ENCODE measurements at regions not wholly inside any gene's neighbourhood (a gene's known extent, or its start where the extent isn't known, plus 50 kb on each side); places are given as distances from the start of the nearest gene placed in this dataset.
"Not testable (repeated sequence)": the region's sequence is repeated elsewhere in the genome, so short reads cannot be mapped to it uniquely, and the experiment has no call there.

DNA sequence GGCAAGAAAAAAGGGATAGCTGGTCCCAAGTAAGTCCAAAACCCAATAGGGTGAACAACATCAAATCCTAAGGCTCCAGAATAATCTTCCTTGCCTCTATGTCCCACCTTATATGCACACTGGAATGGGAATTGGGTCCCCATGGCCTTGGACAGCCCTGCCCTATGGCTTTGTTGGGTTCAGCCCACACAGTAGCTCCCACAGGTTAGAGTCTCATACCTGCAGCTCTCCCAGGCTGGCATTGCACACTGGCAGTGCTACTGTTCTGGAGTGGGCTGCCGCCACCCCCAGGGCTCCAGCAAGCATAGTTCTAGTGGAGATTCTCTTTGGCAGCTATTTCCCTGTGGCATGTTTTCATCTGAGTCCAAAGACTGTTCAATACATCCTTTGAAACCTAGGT, 352.4 kb upstream of the CLEC14A start:
- no peak for DNase-seq
- Histone ChIP-seq H3K27me3 (ENCODE audit: control insufficient read depth, insufficient read depth, low read length) (no peaks in the 10 kb centered on the region; the same call in 1 of the 2 replicates), H3K4me3 (ENCODE audit: insufficient read depth, low read depth, low read length) (no peak overlapping the region), H3K36me3 (replicated peaks; ENCODE audit: control insufficient read depth, insufficient read depth, low read length) (no peaks in the 10 kb centered on the region)

DNA sequence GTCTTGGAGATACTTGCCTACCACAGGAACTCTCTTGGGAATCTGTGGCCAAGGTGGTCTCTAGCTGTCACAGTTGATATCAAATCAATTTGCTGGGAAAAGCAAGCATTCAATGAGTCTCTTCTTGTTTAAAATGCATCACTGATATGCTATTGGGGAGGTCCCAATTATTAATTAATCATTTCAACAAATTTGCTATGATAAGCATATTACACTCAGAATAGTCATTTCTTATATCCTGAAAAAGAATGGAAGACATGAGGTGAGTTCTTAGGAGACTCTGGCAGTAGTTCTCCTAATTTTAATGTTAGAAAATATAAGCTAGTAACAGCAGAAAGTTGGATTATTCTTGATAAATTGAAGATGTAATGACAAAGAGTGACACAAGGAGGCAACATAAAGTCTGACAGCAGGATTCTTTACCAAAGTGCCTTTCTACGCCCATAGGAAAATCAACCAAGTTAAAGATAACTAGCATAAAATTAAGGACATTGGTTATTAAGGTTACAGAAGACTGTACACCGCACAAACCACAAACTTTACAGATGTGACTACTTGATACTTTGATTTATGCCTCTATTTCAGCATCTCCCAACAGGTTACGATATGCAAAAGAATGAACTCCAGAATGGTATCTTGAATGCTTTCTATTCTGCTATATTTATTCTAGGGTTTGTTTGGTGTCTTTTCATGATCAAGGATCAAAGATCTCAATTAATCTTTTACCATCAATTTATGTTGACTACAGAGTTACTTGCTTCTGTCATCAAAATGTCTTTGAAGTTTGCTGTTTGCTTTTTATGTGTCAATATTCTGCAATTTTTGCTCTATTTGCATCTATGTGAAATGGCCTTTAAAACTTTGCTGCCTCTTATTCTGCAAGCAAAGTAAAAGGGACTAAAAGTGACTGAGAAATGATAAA, 349.6 kb upstream of the CLEC14A start:
- no peaks in the 10 kb centered on the region for H3K36me3 ChIP-seq (replicated peaks; ENCODE audit: control insufficient read depth, insufficient read depth, low read length)
- no peaks in the 10 kb centered on the region; the same call in 1 of the 2 replicates for H3K27me3 ChIP-seq (ENCODE audit: control insufficient read depth, insufficient read depth, low read length)
- no peak for DNase-seq
- no peak overlapping the region for H3K4me3 ChIP-seq (ENCODE audit: insufficient read depth, low read depth, low read length)

DNA sequence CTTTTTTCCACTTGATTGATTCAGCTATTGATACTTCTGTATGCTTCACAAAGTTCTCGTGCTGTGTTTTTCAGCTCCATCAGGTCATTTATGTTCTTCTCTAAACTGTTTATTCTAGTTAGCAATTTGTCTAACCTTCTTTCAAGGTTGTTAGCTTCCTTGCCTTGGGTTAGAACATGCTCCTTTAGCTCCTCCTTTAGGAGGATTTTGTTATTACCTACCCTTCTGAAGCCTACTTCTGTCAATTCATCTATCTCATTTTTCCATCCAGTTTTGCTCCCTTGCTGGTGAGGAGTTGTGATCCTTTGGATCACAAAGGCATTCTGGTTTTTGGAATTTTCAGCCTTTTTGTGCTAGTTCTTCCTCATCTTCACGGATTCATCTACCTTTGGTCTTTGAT, 344.7 kb upstream of the CLEC14A start:
- not testable (repeated sequence) for DNase-seq; H3K4me3 ChIP-seq (ENCODE audit: insufficient read depth, low read depth, low read length); H3K27me3 ChIP-seq (ENCODE audit: control insufficient read depth, insufficient read depth, low read length); H3K36me3 ChIP-seq (replicated peaks; ENCODE audit: control insufficient read depth, insufficient read depth, low read length)

DNA sequence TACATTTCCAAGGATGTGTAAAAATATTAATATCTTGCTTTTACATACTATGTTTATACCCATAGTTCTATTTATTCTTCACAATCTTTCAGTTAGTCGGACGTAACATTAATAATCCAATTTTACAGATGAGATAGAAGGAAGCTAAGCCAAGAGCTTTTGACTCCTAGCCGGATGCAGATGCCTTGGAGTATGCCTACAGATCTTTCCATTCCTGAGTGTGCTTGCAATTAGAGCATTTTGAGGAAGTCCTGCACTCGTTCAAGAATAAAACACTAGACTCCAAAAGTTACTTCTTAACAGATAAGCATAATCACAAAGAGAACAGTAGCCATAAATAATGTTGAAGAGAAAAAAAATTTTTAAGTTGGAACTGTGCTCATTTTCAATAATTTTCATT, 337.6 kb upstream of the CLEC14A start:
- Histone ChIP-seq H3K36me3 (replicated peaks; ENCODE audit: control insufficient read depth, insufficient read depth, low read length) (no peaks in the 10 kb centered on the region), H3K27me3 (ENCODE audit: control insufficient read depth, insufficient read depth, low read length) (no peaks in the 10 kb centered on the region), H3K4me3 (ENCODE audit: insufficient read depth, low read depth, low read length) (no peak overlapping the region)
- no peak for DNase-seq

DNA sequence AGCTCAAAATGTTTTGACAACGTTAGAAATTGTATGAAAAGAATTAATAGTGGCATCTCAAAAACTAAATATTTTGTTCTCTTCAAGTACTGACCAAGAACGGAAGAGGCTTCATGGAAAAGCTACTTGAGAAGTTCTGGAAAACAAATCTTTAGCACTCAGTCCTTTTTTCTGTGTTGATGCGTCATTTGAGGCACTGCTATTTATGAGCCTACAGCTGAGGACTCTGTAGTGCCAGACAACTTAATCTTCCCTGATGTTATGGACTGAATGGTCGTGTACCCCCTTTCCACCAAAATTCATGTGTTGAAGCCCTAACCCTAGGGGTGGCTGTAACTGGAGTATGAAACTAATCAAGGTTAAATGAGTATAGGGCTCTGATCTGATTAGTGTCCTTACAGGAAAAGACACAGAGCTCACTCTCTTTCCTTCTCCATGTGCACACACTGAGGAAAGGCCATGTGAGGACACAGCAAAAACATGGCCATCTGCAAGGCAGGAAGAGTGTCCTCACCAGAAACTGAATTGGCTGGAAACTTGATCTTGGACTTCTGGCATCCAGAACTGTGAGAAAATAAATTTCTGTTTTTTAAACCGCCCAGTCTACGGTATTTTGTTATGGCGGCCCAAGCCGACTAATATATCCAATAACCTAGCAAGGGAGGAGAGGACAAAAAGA, 337.0 kb upstream of the CLEC14A start:
- Histone ChIP-seq H3K27me3 (ENCODE audit: control insufficient read depth, insufficient read depth, low read length) (no peaks in the 10 kb centered on the region), H3K36me3 (replicated peaks; ENCODE audit: control insufficient read depth, insufficient read depth, low read length) (no peaks in the 10 kb centered on the region), H3K4me3 (ENCODE audit: insufficient read depth, low read depth, low read length) (no peak overlapping the region)
- no peak for DNase-seq

DNA sequence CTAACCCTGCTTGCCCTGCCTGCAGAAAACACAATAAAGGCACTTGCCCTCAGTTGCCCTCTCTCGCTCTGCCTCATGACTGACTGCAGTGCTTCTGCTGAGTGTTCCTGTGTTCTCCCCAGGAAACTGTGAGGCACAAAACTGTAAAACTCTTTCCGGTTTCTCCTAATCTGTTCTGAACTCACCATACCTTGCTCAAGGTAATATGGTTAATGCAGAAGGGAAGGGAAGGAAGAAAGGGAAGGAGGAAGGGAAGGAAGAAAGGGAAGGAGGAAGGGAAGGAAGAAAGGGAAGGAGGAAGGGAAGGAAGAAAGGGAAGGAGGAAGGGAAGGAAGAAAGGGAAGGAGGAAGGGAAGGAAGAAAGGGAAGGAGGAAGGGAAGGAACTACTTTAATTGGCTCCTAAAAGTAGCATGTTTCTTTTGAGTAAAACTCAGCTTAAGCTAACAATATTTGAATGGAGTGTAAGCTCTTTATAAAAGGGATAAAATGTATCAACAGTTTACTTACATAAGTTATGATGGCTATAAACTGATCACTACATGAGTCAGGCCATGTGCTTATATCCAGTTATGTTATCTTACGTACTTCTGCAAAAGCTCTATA, 334.0 kb upstream of the CLEC14A start:
- Histone ChIP-seq H3K36me3 (replicated peaks; ENCODE audit: control insufficient read depth, insufficient read depth, low read length) (no peaks in the 10 kb centered on the region), H3K4me3 (ENCODE audit: insufficient read depth, low read depth, low read length) (no peak overlapping the region), H3K27me3 (ENCODE audit: control insufficient read depth, insufficient read depth, low read length) (no peaks in the 10 kb centered on the region)
- DNase-seq: no peak

DNA sequence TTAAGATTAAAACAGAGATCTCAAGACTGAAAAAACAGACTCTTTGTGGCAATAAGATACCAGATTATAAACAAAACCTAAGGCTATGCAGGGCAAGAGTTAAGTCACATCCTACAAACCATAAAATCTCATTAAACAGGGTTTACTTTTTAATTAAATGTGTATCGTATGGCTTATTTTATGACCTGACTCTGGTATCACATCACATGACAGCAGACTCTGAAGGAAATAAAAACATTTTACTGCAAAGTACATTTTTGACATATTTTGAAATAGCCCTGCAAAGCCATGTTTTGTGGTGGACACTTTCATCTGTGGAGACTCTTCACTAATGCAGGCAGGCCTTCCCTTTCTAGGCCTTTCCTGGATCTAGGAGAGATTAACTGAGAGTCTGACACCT, 327.6 kb upstream of the CLEC14A start:
- no peak for DNase-seq
- H3K4me3 ChIP-seq (ENCODE audit: insufficient read depth, low read depth, low read length): no peak overlapping the region
- H3K36me3 ChIP-seq (replicated peaks; ENCODE audit: control insufficient read depth, insufficient read depth, low read length): no peaks in the 10 kb centered on the region
- H3K27me3 ChIP-seq (ENCODE audit: control insufficient read depth, insufficient read depth, low read length): no peaks in the 10 kb centered on the region

DNA sequence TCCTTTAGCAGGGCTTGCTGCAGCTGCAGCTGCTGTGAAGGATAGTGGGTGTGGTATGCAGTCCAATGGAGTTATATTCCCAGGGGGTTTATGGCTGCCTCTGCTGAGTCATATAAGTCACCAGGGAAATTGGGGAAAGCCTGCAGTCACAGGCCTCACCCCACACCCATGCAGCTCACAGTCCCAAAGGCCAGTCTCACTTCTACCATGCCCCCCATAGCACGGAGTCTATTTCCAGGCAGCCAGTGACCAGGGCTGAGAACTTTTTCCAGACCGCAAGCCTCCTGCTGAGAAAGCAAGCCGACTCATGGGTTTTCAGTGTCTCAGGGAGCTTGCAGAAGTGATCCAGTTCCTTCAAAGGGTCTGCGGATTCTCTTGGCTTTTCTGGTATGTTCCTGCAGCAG, 322.4 kb upstream of the CLEC14A start:
- H3K4me3 ChIP-seq (ENCODE audit: insufficient read depth, low read depth, low read length): no peak overlapping the region
- H3K36me3 ChIP-seq (replicated peaks; ENCODE audit: control insufficient read depth, insufficient read depth, low read length): no peaks in the 10 kb centered on the region
- no peak for DNase-seq
- no peaks in the 10 kb centered on the region for H3K27me3 ChIP-seq (ENCODE audit: control insufficient read depth, insufficient read depth, low read length)

DNA sequence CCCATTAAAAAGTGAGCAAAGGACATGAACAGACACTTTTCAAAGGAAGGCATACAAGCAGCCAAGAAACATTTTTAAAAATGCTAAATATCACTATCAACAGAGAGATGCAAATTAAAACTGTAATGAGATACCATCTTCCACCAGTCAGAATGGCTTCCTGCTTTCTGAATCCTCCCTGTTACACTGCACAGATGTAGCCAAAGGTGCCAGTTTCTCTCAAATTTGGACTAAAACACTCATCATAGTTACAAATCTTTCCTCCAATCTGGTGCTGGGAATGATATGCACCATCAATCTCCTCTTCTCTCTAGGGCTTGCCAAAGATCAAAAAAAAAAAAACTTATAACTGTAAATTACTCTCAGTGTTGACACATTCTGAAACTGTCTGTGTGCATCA, 311.8 kb upstream of the CLEC14A start:
- Histone ChIP-seq H3K36me3 (replicated peaks; ENCODE audit: control insufficient read depth, insufficient read depth, low read length) (no peaks in the 10 kb centered on the region), H3K27me3 (ENCODE audit: control insufficient read depth, insufficient read depth, low read length) (no peaks in the 10 kb centered on the region), H3K4me3 (ENCODE audit: insufficient read depth, low read depth, low read length) (no peak overlapping the region)
- no peak for DNase-seq

DNA sequence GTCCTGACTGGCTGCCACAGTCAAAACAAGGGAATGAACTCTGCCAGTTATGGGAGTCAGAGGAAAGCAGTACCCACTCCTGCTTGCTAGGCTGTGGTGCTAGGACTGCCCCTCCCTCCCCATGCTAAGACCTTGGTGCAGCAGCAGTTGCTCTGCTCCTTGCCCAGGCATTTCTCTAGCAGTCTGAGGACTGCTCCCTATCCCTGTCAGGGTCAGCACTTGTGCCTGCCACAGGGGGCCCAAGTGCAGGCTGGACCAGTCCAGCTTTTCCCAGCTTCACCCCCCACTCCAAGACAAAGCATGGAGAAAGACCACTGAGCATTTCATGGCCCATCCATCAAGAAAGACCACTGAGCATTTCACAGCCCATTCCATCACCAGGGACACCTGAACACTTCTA, 305.8 kb upstream of the CLEC14A start:
- Histone ChIP-seq H3K4me3 (ENCODE audit: insufficient read depth, low read depth, low read length) (no peak overlapping the region), H3K27me3 (ENCODE audit: control insufficient read depth, insufficient read depth, low read length) (no peaks in the 10 kb centered on the region), H3K36me3 (replicated peaks; ENCODE audit: control insufficient read depth, insufficient read depth, low read length) (no peaks in the 10 kb centered on the region)
- no peak for DNase-seq

DNA sequence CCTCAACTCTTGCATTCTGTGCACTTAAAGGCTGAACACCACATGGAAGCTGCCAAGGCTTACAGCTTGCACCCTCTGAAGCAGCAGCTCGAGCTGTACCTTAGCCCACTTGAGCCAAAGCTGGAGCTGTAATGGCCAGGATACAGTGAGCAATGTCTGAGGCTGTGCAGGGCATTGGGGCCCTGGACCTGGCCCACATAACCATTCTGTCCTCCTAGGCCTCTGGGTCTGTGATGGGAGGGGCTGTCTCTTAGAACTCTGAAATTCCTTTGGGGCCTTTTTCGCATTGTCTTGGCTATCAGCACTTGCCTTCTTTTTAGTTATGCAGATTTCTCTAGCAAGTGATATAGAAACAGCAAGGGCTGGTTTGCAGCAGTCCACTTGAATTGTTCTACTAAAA, 303.8 kb upstream of the CLEC14A start:
- Histone ChIP-seq H3K36me3 (replicated peaks; ENCODE audit: control insufficient read depth, insufficient read depth, low read length) (no peaks in the 10 kb centered on the region), H3K27me3 (ENCODE audit: control insufficient read depth, insufficient read depth, low read length) (no peaks in the 10 kb centered on the region), H3K4me3 (ENCODE audit: insufficient read depth, low read depth, low read length) (no peak overlapping the region)
- no peak for DNase-seq

DNA sequence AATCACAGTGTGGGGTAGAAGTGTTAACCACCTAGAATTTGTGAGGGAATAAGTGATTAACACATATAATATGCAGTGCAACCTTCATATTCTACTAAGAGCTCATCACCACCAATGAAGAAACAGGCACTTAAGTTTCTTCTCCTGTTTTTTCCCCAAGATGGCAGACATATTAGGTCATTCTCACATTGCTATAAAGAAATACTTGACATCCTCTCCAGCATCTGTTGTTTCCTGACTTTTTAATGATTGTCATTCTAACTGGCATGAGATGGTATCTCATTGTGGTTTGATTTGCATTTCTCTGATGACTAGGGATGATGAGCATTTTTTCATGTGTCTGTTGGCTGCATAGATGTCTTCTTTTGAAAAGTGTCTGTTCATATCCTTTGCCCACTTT, 301.5 kb upstream of the CLEC14A start:
- H3K4me3 ChIP-seq (ENCODE audit: insufficient read depth, low read depth, low read length); H3K27me3 ChIP-seq (ENCODE audit: control insufficient read depth, insufficient read depth, low read length); DNase-seq; H3K36me3 ChIP-seq (replicated peaks; ENCODE audit: control insufficient read depth, insufficient read depth, low read length): not testable (repeated sequence)

DNA sequence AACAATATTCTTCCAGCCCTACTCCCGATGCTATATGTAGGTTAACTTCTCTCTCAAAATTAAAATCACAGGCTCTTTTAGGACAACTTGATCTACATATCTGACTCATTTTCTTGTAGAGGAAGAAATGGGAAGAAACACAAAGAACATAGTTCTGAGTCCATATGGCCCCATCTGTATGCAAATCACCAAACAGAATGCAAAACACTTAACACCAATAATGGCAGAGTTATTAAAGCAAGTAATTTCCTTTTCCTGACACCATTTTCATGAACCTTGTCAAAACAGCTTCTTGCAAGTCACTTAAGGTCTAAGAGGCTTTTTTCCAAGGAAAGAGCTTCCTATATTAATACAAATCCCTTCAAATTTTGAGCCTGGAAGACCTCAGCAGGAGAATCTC, 300.4 kb upstream of the CLEC14A start:
- Histone ChIP-seq H3K36me3 (replicated peaks; ENCODE audit: control insufficient read depth, insufficient read depth, low read length) (no peaks in the 10 kb centered on the region), H3K27me3 (ENCODE audit: control insufficient read depth, insufficient read depth, low read length) (no peaks in the 10 kb centered on the region)

DNA sequence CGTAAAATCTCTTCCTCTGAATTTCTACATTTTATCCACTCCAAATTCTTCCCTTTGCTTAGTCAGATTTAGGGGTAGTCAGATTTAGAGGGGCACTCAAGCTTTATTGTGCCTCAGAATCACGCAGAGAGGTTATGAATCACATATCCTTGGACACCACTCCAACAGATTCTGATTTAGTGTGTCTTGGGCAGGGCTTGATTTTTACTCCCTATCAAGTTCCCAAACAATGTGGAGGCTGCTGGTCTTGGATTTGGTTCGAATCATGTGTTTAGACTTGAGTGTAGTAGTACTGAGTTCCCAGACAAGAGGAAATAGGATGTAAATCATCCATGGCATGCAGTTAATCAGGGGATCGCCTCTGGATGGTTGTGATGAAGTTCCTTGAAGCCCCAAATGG, 298.1 kb upstream of the CLEC14A start:
- Histone ChIP-seq H3K36me3 (replicated peaks; ENCODE audit: control insufficient read depth, insufficient read depth, low read length) (no peaks in the 10 kb centered on the region), H3K4me3 (ENCODE audit: insufficient read depth, low read depth, low read length) (no peak overlapping the region), H3K27me3 (ENCODE audit: control insufficient read depth, insufficient read depth, low read length) (no peaks in the 10 kb centered on the region)
- DNase-seq: no peak

More for the DNA sequence above, 300.4 kb upstream of the CLEC14A start:
- no peak overlapping the region for H3K4me3 ChIP-seq (ENCODE audit: insufficient read depth, low read depth, low read length)
- DNase-seq: no peak

DNA sequence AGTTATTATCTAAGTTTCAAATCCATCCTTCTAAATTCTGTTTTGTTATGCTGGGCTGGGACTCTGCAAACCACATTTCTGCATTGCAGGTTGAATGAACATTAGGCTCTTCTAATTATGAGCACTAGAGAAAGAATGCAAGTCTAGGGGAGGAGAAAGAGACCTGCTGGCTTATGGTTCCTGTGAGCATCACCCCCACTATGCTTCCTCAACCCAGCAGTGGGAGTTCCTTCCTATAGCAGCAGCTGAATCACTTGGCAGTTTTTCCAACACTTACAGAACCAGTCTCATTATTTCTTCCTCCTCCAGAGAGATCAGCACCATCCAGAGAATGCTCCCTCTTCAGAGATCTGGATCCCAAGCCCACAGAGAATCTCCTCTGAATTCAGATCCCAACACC, 297.7 kb upstream of the CLEC14A start:
- DNase-seq: no peak
- H3K36me3 ChIP-seq (replicated peaks; ENCODE audit: control insufficient read depth, insufficient read depth, low read length): no peaks in the 10 kb centered on the region
- no peaks in the 10 kb centered on the region for H3K27me3 ChIP-seq (ENCODE audit: control insufficient read depth, insufficient read depth, low read length)
- no peak overlapping the region for H3K4me3 ChIP-seq (ENCODE audit: insufficient read depth, low read depth, low read length)
